ENCODE measurements at regions not wholly inside any gene's neighbourhood (a gene's known extent, or its start where the extent isn't known, plus 50 kb on each side); places are given as distances from the start of the nearest gene placed in this dataset.
"Not testable (repeated sequence)": the region's sequence is repeated elsewhere in the genome, so short reads cannot be mapped to it uniquely, and the experiment has no call there.

DNA sequence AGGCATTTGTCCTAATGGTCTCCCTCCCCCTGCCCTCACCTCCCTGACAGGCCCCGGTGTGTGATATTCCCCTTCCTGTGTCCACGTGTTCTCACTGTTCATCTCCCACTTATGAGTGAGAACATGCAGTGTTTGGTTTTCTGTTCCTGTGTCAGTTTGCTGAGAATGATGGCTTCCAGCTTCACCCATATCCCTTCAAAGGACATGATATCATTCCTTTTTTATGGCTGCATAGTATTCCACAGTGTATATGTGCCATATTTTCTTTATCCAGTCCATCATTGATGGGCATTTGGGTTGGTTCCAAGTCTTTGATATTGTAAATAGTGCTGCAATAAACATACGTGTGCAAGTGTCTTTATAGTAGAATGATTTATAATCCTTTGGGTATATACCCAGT, 187.0 kb downstream of the CSNK1G3 start:
- TF ChIP-seq, protein P1, sequence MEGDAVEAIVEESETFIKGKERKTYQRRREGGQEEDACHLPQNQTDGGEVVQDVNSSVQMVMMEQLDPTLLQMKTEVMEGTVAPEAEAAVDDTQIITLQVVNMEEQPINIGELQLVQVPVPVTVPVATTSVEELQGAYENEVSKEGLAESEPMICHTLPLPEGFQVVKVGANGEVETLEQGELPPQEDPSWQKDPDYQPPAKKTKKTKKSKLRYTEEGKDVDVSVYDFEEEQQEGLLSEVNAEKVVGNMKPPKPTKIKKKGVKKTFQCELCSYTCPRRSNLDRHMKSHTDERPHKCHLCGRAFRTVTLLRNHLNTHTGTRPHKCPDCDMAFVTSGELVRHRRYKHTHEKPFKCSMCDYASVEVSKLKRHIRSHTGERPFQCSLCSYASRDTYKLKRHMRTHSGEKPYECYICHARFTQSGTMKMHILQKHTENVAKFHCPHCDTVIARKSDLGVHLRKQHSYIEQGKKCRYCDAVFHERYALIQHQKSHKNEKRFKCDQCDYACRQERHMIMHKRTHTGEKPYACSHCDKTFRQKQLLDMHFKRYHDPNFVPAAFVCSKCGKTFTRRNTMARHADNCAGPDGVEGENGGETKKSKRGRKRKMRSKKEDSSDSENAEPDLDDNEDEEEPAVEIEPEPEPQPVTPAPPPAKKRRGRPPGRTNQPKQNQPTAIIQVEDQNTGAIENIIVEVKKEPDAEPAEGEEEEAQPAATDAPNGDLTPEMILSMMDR (IDR thresholded peaks at IDR 0.05) = not testable (repeated sequence)
- TF ChIP-seq EP300, POLR2A (IDR thresholded peaks at IDR 0.05): not testable (repeated sequence)
